GM18502 (cell line): ENCODE measurements at regions not wholly inside any gene's neighbourhood (a gene's known extent, or its start where the extent isn't known, plus 50 kb on each side); places are given as distances from the start of the nearest gene placed in this dataset.
"Not testable (repeated sequence)": the region's sequence is repeated elsewhere in the genome, so short reads cannot be mapped to it uniquely, and the experiment has no call there.

ENCODE experiments used
- ATAC-seq: cut with Tn5 transposase; IDR thresholded peaks from one replicate; pipeline ENCODE4 v1.9.1; 2021; ENCODE audit warnings: mild to moderate bottlenecking; ENCODE audit not compliant: unreplicated experiment, poor library complexity

GRCh38 chr3:79951426-79951825, 183.6 kb upstream of the ROBO1 start:
- not testable (repeated sequence) for ATAC-seq

GRCh38 chr3:79947957-79948356, 180.2 kb upstream of the ROBO1 start:
- ATAC-seq = no peak

GRCh38 chr3:79947469-79947868, 179.7 kb upstream of the ROBO1 start:
- ATAC-seq = no peak

GRCh38 chr3:79937567-79937966, 169.8 kb upstream of the ROBO1 start:
- ATAC-seq = no peak

GRCh38 chr3:79930196-79930595, 162.4 kb upstream of the ROBO1 start:
- no peak for ATAC-seq

GRCh38 chr3:79928687-79929408, 161.1 kb upstream of the ROBO1 start:
- no peak for ATAC-seq

GRCh38 chr3:79926522-79926921, 158.7 kb upstream of the ROBO1 start:
- ATAC-seq = no peak

GRCh38 chr3:79922633-79923032, 154.8 kb upstream of the ROBO1 start:
- ATAC-seq = no peak

- ATAC-seq = no peak
Observed at GRCh38 chr3:79917561-79917960, 149.8 kb upstream of the ROBO1 start.

- no peak for ATAC-seq
Observed at GRCh38 chr3:79910337-79910736, 142.5 kb upstream of the ROBO1 start.

GRCh38 chr3:79906106-79906505, 138.3 kb upstream of the ROBO1 start:
- no peak for ATAC-seq

- no peak for ATAC-seq
Observed at GRCh38 chr3:79902151-79902550, 134.4 kb upstream of the ROBO1 start.

- no peak for ATAC-seq
Observed at GRCh38 chr3:79898907-79899306, 131.1 kb upstream of the ROBO1 start.

- ATAC-seq = no peak
Observed at GRCh38 chr3:79896086-79896485, 128.3 kb upstream of the ROBO1 start.

GRCh38 chr3:79887213-79887612, 119.4 kb upstream of the ROBO1 start:
- ATAC-seq = no peak

- ATAC-seq = no peak
Observed at GRCh38 chr3:79886204-79886603, 118.4 kb upstream of the ROBO1 start.

GRCh38 chr3:79885407-79885806, 117.6 kb upstream of the ROBO1 start:
- ATAC-seq = no peak

GRCh38 chr3:79884354-79884753, 116.6 kb upstream of the ROBO1 start:
- no peak for ATAC-seq

- ATAC-seq = no peak
Observed at GRCh38 chr3:79881431-79881830, 113.6 kb upstream of the ROBO1 start.

GRCh38 chr3:79878708-79879107, 110.9 kb upstream of the ROBO1 start:
- ATAC-seq = no peak

GRCh38 chr3:79874646-79875045, 106.8 kb upstream of the ROBO1 start:
- no peak for ATAC-seq

GRCh38 chr3:79872483-79872882, 104.7 kb upstream of the ROBO1 start:
- no peak for ATAC-seq

GRCh38 chr3:79871656-79872055, 103.9 kb upstream of the ROBO1 start:
- no peak for ATAC-seq
